Kidney (tissue), 13 donors: ENCODE measurements at regions not wholly inside any gene's neighbourhood (a gene's known extent, or its start where the extent isn't known, plus 50 kb on each side); places are given as distances from the start of the nearest gene placed in this dataset.

ENCODE experiments used
- DNase-seq, 5 donors: peaks; one replicate each; pipeline ENCODE4 v3.0.0-alpha.2; 2013 to 2020
- FAIRE-seq: peaks from 2 replicates; lab custom pipeline; 2012; peaks lifted over from hg19 to GRCh38; lab: Jason Lieb, UNC
- H3K27ac ChIP-seq, 2 donors: one replicate each; pipeline ENCODE4 v1.7.0; 2013; ENCODE audit warnings: low read depth in 2 of 2, low read length in 2 of 2, inconsistent platforms in 1 of 2
- H3K27me3 ChIP-seq: one replicate; pipeline ENCODE4 v1.7.1; 2013; ENCODE audit warnings: low read length, inconsistent platforms; ENCODE audit not compliant: control insufficient read depth, insufficient read depth
- H3K36me3 ChIP-seq, 3 donors: one replicate each; pipeline versions ENCODE4 v1.7.0 to v1.7.1; 2013; ENCODE audit warnings: low read length in 3 of 3, control low read depth in 1 of 3, inconsistent platforms in 1 of 3; ENCODE audit not compliant: insufficient read depth in 3 of 3, control insufficient read depth in 2 of 3
- H3K4me1 ChIP-seq, 3 donors: one replicate each; pipeline versions ENCODE4 v1.7.0 to v1.7.1; 2013; ENCODE audit warnings: low read length in 3 of 3, inconsistent platforms in 1 of 3, low read depth in 1 of 3; ENCODE audit not compliant: control insufficient read depth in 2 of 3, insufficient read depth in 2 of 3
- H3K4me3 ChIP-seq, 3 donors: one replicate each; pipeline versions ENCODE4 v1.7.0 to v1.8.1; 2013; ENCODE audit warnings: low read length in 3 of 3, control low read depth in 1 of 3, inconsistent platforms in 1 of 3
- H3K9ac ChIP-seq, 3 donors: one replicate each; pipeline versions ENCODE4 v1.7.0 to v1.7.1; 2013; ENCODE audit warnings: low read length in 3 of 3, control low read depth in 1 of 3, inconsistent platforms in 1 of 3
- H3K9me3 ChIP-seq, 3 donors: one replicate each; pipeline versions ENCODE4 v1.7.0 to v1.7.1; 2013; ENCODE audit warnings: low read length in 3 of 3, control low read depth in 1 of 3, inconsistent platforms in 1 of 3; ENCODE audit not compliant: control insufficient read depth in 2 of 3, insufficient read depth in 1 of 3
- CTCF ChIP-seq: IDR thresholded peaks from 3 replicates; pipeline ENCODE4 v1.5.1; 2012; ENCODE audit warnings: mild to moderate bottlenecking, moderate library complexity, borderline replicate concordance; ENCODE audit not compliant: insufficient read depth; ENCODE audit errors: extremely low read depth
- intact Hi-C: fragments of 100-400 bp; cut with DNase I; formaldehyde crosslinking; loops from one replicate; pipeline ENCODE4 v1.11.1; 2022
- donor health status: control.
- donor health status: control.
- donor health status: control.
- donor health status: control.
- donor health status: control.
- donor health status: DM: yes; HTN: yes; CAD: no.
- donor health status: Normal renal cell carcinoma (clear cell type).

GRCh38 chr2:121164042-121164441, 121.0 kb downstream of the TFCP2L1 start:
- no peak for DNase-seq
- no peaks in the 10 kb centered on the region for H3K27me3 ChIP-seq
- no peak for FAIRE-seq
- intact Hi-C loops, result no loop called here
- no peak overlapping the region for H3K4me3 ChIP-seq
- no peak for TF ChIP-seq CTCF
- peaks cover 0 to 5% (median 0%) of the 10 kb centered on the region in 3 donors for H3K9me3 ChIP-seq
- H3K4me1 ChIP-seq, result no peaks in the 10 kb centered on the region
- H3K9ac ChIP-seq, result no peak overlapping the region
- H3K27ac ChIP-seq, result no peak overlapping the region
- H3K36me3 ChIP-seq, result no peaks in the 10 kb centered on the region

- Histone ChIP-seq H3K9me3 (peaks cover 0 to 5% (median 0%) of the 10 kb centered on the region in 3 donors), H3K27ac (no peak overlapping the region), H3K36me3 (no peaks in the 10 kb centered on the region), H3K4me1 (no peaks in the 10 kb centered on the region), H3K9ac (no peak overlapping the region), H3K27me3 (no peaks in the 10 kb centered on the region), H3K4me3 (no peak overlapping the region)
- intact Hi-C loops, result no loop called here
- FAIRE-seq (no peak), DNase-seq (no peak)
- TF ChIP-seq CTCF, result no peak
Measured at GRCh38 chr2:121165038-121165542, 119.9 kb downstream of the TFCP2L1 start.
